ENCODE measurements at regions not wholly inside any gene's neighbourhood (a gene's known extent, or its start where the extent isn't known, plus 50 kb on each side); places are given as distances from the start of the nearest gene placed in this dataset.

- no peak for TF ChIP-seq CTCF (IDR thresholded peaks at IDR 0.05; ENCODE audit: poor library complexity, severe bottlenecking)
- no peak overlapping the region for H3K4me3 ChIP-seq (ENCODE audit: severe bottlenecking)
- no peaks in the 10 kb centered on the region for H3K9me3 ChIP-seq (ENCODE audit: severe bottlenecking)
- no peaks in the 10 kb centered on the region for H3K27me3 ChIP-seq (ENCODE audit: insufficient read depth, poor library complexity, severe bottlenecking)
- ATAC-seq (ENCODE audit: low read depth) (peak; percentile 30), DNase-seq (ENCODE audit: low spot score) (peak; percentile 65)
- peak overlapping the region; percentile 68 for H3K27ac ChIP-seq (ENCODE audit: poor library complexity, severe bottlenecking)
- H3K36me3 ChIP-seq (ENCODE audit: low read depth), result no peaks in the 10 kb centered on the region
- peaks cover 25% of the 10 kb centered on the region for H3K4me1 ChIP-seq (ENCODE audit: insufficient read depth, poor library complexity, severe bottlenecking)
Observed at GRCh38 chr15:31457161-31457560, 130.5 kb downstream of the KLF13 start.

DNA sequence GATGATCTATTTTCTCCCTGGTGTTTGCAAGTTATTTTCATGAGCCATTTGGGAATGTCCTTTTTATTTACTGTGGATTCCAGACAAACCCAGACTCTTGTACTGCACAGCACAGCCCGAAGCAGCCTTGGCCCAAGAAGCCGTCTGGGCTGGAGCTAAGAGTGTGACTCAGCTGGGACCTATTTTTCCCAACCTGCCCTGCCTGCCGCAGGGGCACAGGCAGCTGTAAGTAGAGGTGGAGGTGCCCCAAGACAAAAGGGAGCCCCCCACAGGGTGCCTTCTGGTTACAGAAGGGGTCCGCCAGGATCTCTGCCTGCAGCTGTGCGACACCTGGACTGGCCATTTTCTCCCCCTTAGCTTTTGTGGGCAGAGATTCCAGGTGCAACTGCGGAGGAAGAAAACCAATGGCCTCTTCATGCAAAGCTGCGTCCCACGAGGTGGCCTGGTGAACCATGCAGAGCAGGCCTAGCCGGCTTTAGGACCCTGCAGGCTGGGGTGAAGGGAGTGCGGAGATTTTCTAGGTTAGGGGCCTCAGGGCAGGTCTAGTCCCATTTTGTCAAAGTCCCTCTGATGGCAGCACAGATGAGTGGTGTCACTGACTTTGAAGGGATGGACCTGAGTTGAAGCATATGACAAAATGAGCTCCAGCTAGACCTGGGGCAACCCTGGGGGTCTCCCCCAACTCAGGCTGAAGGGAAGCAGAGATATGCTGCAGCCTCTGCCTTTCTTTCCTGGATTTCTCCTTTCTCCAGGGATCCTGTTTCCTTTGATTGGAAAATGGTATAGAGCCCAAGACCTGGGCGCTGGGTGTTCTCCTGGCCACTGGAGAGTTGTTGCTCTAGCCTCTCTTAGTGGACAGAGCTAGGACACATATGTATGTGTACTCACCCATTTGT is 131.2 kb downstream of the KLF13 start:
- no peaks in the 10 kb centered on the region for H3K9me3 ChIP-seq (ENCODE audit: severe bottlenecking)
- peak; percentile 76 for DNase-seq (ENCODE audit: low spot score)
- no peak for TF ChIP-seq CTCF (IDR thresholded peaks at IDR 0.05; ENCODE audit: poor library complexity, severe bottlenecking)
- peak; percentile 98 for ATAC-seq (ENCODE audit: low read depth)
- peaks cover 25% of the 10 kb centered on the region for H3K4me1 ChIP-seq (ENCODE audit: insufficient read depth, poor library complexity, severe bottlenecking)
- no peaks in the 10 kb centered on the region for H3K36me3 ChIP-seq (ENCODE audit: low read depth)
- H3K4me3 ChIP-seq (ENCODE audit: severe bottlenecking), result no peak overlapping the region
- H3K27me3 ChIP-seq (ENCODE audit: insufficient read depth, poor library complexity, severe bottlenecking), result no peaks in the 10 kb centered on the region
- H3K27ac ChIP-seq (ENCODE audit: poor library complexity, severe bottlenecking), result peak overlapping the region; percentile 68

DNA sequence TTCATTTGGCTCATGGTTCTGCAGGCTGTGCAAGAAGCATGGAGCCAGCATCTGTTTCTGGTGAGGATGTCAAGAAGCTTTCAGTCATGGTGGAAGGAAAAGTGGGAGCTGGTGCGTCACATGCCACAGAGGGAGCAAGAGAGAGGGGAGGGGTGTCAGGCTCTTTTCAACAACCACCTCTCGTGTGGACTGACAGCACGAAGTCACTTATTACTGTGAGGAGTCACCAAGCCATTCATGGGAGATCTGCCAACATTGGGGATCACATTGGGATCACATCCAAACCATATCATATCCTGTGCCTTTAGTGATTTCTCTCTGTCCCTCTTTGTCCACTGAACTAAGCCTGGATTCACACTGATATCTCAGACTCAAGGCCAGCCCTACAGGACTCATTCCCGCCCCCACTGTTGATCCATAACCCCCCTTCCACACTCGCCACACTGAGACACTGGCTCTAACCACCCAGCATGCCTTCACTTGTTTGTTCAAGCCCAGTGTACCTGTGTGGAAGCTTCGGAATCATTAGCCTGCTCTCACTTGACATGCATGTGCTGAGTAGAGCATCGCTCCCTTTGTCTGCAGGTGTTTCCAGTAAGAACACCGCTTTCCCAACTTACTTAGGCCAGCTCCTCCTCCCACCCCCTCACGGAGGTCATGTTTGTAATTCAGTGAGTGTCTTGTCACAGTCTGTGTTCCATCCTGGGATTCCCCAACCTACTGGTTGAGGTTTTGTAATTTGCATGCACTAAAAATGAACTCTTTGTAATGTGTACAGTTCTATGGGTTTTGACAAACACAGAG is 132.2 kb downstream of the KLF13 start:
- Histone ChIP-seq H3K27ac (ENCODE audit: poor library complexity, severe bottlenecking) (peak overlapping the region; percentile 68), H3K4me3 (ENCODE audit: severe bottlenecking) (no peak overlapping the region), H3K4me1 (ENCODE audit: insufficient read depth, poor library complexity, severe bottlenecking) (peaks cover 25% of the 10 kb centered on the region), H3K36me3 (ENCODE audit: low read depth) (no peaks in the 10 kb centered on the region), H3K27me3 (ENCODE audit: insufficient read depth, poor library complexity, severe bottlenecking) (no peaks in the 10 kb centered on the region), H3K9me3 (ENCODE audit: severe bottlenecking) (no peaks in the 10 kb centered on the region)
- DNase-seq (ENCODE audit: low spot score) (peak; percentile 41), ATAC-seq (ENCODE audit: low read depth) (peak; percentile 20)
- no peak for TF ChIP-seq CTCF (IDR thresholded peaks at IDR 0.05; ENCODE audit: poor library complexity, severe bottlenecking)

GRCh38 chr15:31459400-31459748 is 132.7 kb downstream of the KLF13 start:
- Histone ChIP-seq H3K36me3 (ENCODE audit: low read depth) (no peaks in the 10 kb centered on the region), H3K4me1 (ENCODE audit: insufficient read depth, poor library complexity, severe bottlenecking) (peaks cover 25% of the 10 kb centered on the region), H3K27me3 (ENCODE audit: insufficient read depth, poor library complexity, severe bottlenecking) (no peaks in the 10 kb centered on the region), H3K4me3 (ENCODE audit: severe bottlenecking) (no peak overlapping the region), H3K27ac (ENCODE audit: poor library complexity, severe bottlenecking) (no peak overlapping the region), H3K9me3 (ENCODE audit: severe bottlenecking) (no peaks in the 10 kb centered on the region)
- no peak for DNase-seq (ENCODE audit: low spot score)
- no peak for ATAC-seq (ENCODE audit: low read depth)
- TF ChIP-seq CTCF (IDR thresholded peaks at IDR 0.05; ENCODE audit: poor library complexity, severe bottlenecking), result no peak
